ENCODE measurements at regions not wholly inside any gene's neighbourhood (a gene's known extent, or its start where the extent isn't known, plus 50 kb on each side); places are given as distances from the start of the nearest gene placed in this dataset.

- TF ChIP-seq EZH2 (IDR thresholded peaks at IDR 0.05; ENCODE audit: borderline replicate concordance, low read depth, low read length, poor library complexity, severe bottlenecking) (no peak), CTCF (conservative IDR thresholded peaks at IDR 0.05; ENCODE audit: low read depth, low read length) (no peak)
- no peak for DNase-seq (ENCODE audit: low spot score)
- no peaks in the 10 kb centered on the region for H3K4me1 ChIP-seq (ENCODE audit: insufficient read depth, low read length, poor library complexity, severe bottlenecking)
- no peaks in the 10 kb centered on the region for H3K9me3 ChIP-seq (ENCODE audit: low read depth, low read length, poor library complexity, severe bottlenecking)
- no peaks in the 10 kb centered on the region for H3K36me3 ChIP-seq (ENCODE audit: insufficient read depth, low read length, poor library complexity, severe bottlenecking)
- H3K27ac ChIP-seq (ENCODE audit: low read depth, low read length, poor library complexity, severe bottlenecking), result no peak overlapping the region
- H3K4me3 ChIP-seq (ENCODE audit: low read depth, low read length, poor library complexity, severe bottlenecking), result no peak overlapping the region
- CTCF ChIA-PET, result no interaction called here
- BruUV-seq (replicated peaks), result no TSS peak
- intact Hi-C loops (cut with micrococcal nuclease; ENCODE audit: unreplicated experiment), result no loop called here
- H3K27me3 ChIP-seq (replicated peaks; ENCODE audit: insufficient read depth, low read depth, low read length, poor library complexity), result no peaks in the 10 kb centered on the region
- POLR2A ChIA-PET (ENCODE audit: low non-redundant PET), result no interaction called here
These were observed 1969.3 kb downstream of the PCDH7 start for GRCh38 chr4:32689518-32689917.

GRCh38 chr4:32697281-32697814 lies 1977.2 kb downstream of the PCDH7 start:
- BruUV-seq (replicated peaks), result no TSS peak
- H3K4me1 ChIP-seq (ENCODE audit: insufficient read depth, low read length, poor library complexity, severe bottlenecking), result no peaks in the 10 kb centered on the region
- no peak for DNase-seq (ENCODE audit: low spot score)
- no peak overlapping the region for H3K4me3 ChIP-seq (ENCODE audit: low read depth, low read length, poor library complexity, severe bottlenecking)
- H3K36me3 ChIP-seq (ENCODE audit: insufficient read depth, low read length, poor library complexity, severe bottlenecking), result no peaks in the 10 kb centered on the region
- TF ChIP-seq EZH2 (IDR thresholded peaks at IDR 0.05; ENCODE audit: borderline replicate concordance, low read depth, low read length, poor library complexity, severe bottlenecking) (no peak), CTCF (conservative IDR thresholded peaks at IDR 0.05; ENCODE audit: low read depth, low read length) (no peak)
- ChIA-PET POLR2A (ENCODE audit: low non-redundant PET) (no interaction called here), CTCF (no interaction called here)
- H3K27me3 ChIP-seq (replicated peaks; ENCODE audit: insufficient read depth, low read depth, low read length, poor library complexity), result no peaks in the 10 kb centered on the region
- no peak overlapping the region for H3K27ac ChIP-seq (ENCODE audit: low read depth, low read length, poor library complexity, severe bottlenecking)
- intact Hi-C loops (cut with micrococcal nuclease; ENCODE audit: unreplicated experiment), result no loop called here
- H3K9me3 ChIP-seq (ENCODE audit: low read depth, low read length, poor library complexity, severe bottlenecking), result no peaks in the 10 kb centered on the region

GRCh38 chr4:32700838-32701237 lies 1980.7 kb downstream of the PCDH7 start:
- TF ChIP-seq CTCF (conservative IDR thresholded peaks at IDR 0.05; ENCODE audit: low read depth, low read length), result no peak
- TF ChIP-seq EZH2 (IDR thresholded peaks at IDR 0.05; ENCODE audit: borderline replicate concordance, low read depth, low read length, poor library complexity, severe bottlenecking), result no peak
- Histone ChIP-seq H3K36me3 (ENCODE audit: insufficient read depth, low read length, poor library complexity, severe bottlenecking) (no peaks in the 10 kb centered on the region), H3K27ac (ENCODE audit: low read depth, low read length, poor library complexity, severe bottlenecking) (no peak overlapping the region), H3K4me1 (ENCODE audit: insufficient read depth, low read length, poor library complexity, severe bottlenecking) (no peaks in the 10 kb centered on the region), H3K4me3 (ENCODE audit: low read depth, low read length, poor library complexity, severe bottlenecking) (no peak overlapping the region), H3K27me3 (replicated peaks; ENCODE audit: insufficient read depth, low read depth, low read length, poor library complexity) (no peaks in the 10 kb centered on the region), H3K9me3 (ENCODE audit: low read depth, low read length, poor library complexity, severe bottlenecking) (no peaks in the 10 kb centered on the region)
- DNase-seq (ENCODE audit: low spot score), result no peak
- BruUV-seq (replicated peaks), result no TSS peak
- ChIA-PET CTCF (no interaction called here), POLR2A (ENCODE audit: low non-redundant PET) (no interaction called here)
- intact Hi-C loops (cut with micrococcal nuclease; ENCODE audit: unreplicated experiment), result no loop called here
